Gastroesophageal sphincter (tissue), 3 donors: ENCODE measurements at regions not wholly inside any gene's neighbourhood (a gene's known extent, or its start where the extent isn't known, plus 50 kb on each side); places are given as distances from the start of the nearest gene placed in this dataset.

ENCODE experiments used
- EP300 ChIP-seq: sonication (generic); formaldehyde crosslinking; IDR thresholded peaks from one replicate; pipeline ENCODE4 v1.6.1; 2017; ENCODE audit warnings: antibody characterized with exemption, mild to moderate bottlenecking
- POLR2A ChIP-seq, 2 donors: fragments of 450-650 bp; IDR thresholded peaks; one replicate each; pipeline ENCODE4 v1.6.1; 2017; ENCODE audit warnings: antibody characterized with exemption in 2 of 2, mild to moderate bottlenecking in 2 of 2, moderate library complexity in 1 of 2
- TF ChIP-seq, protein P1 (sequence below), 4 experiments: fragments of 200-600 bp in 2 of 4; fragments of 450-650 bp in 2 of 4; sonication (generic) in 1 of 4; IDR thresholded peaks; one replicate each; pipeline ENCODE4 v1.5.1; 2017 to 2019; ENCODE audit warnings: antibody characterized with exemption in 4 of 4, mild to moderate bottlenecking in 2 of 4, moderate library complexity in 2 of 4

DNA sequence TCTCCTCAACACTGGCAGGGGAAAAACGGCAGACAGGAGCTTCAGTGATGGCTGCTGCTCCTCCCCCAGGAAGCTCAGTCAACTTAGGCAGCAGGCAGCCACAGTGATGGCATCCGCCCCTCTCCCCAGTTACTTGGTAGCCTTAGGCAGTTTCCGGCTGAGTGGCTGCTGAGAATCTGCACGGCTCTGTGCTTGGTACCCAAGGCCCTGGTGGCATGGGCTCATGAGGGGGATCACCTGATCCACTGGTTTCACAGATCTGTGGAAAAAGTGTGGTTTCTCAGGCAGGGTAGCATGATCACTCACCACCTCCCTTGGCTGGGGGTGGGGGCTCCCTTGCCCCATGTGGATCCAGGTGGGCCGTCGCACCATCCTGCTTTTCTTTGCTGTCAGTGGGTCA, 244.6 kb upstream of the MDGA2 start:
- TF ChIP-seq, protein P1, sequence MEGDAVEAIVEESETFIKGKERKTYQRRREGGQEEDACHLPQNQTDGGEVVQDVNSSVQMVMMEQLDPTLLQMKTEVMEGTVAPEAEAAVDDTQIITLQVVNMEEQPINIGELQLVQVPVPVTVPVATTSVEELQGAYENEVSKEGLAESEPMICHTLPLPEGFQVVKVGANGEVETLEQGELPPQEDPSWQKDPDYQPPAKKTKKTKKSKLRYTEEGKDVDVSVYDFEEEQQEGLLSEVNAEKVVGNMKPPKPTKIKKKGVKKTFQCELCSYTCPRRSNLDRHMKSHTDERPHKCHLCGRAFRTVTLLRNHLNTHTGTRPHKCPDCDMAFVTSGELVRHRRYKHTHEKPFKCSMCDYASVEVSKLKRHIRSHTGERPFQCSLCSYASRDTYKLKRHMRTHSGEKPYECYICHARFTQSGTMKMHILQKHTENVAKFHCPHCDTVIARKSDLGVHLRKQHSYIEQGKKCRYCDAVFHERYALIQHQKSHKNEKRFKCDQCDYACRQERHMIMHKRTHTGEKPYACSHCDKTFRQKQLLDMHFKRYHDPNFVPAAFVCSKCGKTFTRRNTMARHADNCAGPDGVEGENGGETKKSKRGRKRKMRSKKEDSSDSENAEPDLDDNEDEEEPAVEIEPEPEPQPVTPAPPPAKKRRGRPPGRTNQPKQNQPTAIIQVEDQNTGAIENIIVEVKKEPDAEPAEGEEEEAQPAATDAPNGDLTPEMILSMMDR (IDR thresholded peaks at IDR 0.05) = no peak
- TF ChIP-seq EP300 = no peak
- TF ChIP-seq POLR2A (IDR thresholded peaks at IDR 0.05) = no peak
